ENCODE measurements at regions not wholly inside any gene's neighbourhood (a gene's known extent, or its start where the extent isn't known, plus 50 kb on each side); places are given as distances from the start of the nearest gene placed in this dataset.

GRCh38 chr12:78473561-78473960 lies 391.0 kb upstream of the SYT1 start:
- H3K9me2 ChIP-seq (replicated peaks; ENCODE audit: insufficient read depth): no peaks in the 10 kb centered on the region
- H3K79me2 ChIP-seq: no peaks in the 10 kb centered on the region
- no peak overlapping the region for H3K4me3 ChIP-seq
- no peak overlapping the region for H2AFZ ChIP-seq
- DNase-seq (ENCODE audit: low spot score): no peak
- no peaks in the 10 kb centered on the region for H3K9me3 ChIP-seq (ENCODE audit: low read depth)
- no peak overlapping the region for H3K4me2 ChIP-seq
- H4K20me1 ChIP-seq (ENCODE audit: insufficient read depth, poor library complexity, severe bottlenecking): no peaks in the 10 kb centered on the region
- no peaks in the 10 kb centered on the region for H3K4me1 ChIP-seq (ENCODE audit: insufficient read depth)
- H3K36me3 ChIP-seq (replicated peaks; ENCODE audit: insufficient read depth, low read depth): no peaks in the 10 kb centered on the region
- TF ChIP-seq CTCF (IDR thresholded peaks at IDR 0.05; ENCODE audit: poor library complexity) (no peak), EZH2phosphoT487 (IDR thresholded peaks at IDR 0.05; ENCODE audit: low read depth, severe bottlenecking, unreplicated experiment) (no peak)
- H3K27ac ChIP-seq: no peak overlapping the region
- 86% methylated on average over 4 of the region's 4 CpGs for WGBS (ENCODE audit: low lambda C conversion rate, missing lambda C conversion rate)
- no peaks in the 10 kb centered on the region for H3K27me3 ChIP-seq

- Histone ChIP-seq H3K9me2 (replicated peaks; ENCODE audit: insufficient read depth) (no peaks in the 10 kb centered on the region), H3K27ac (no peak overlapping the region), H4K20me1 (ENCODE audit: insufficient read depth, poor library complexity, severe bottlenecking) (no peaks in the 10 kb centered on the region), H3K36me3 (replicated peaks; ENCODE audit: insufficient read depth, low read depth) (no peaks in the 10 kb centered on the region), H3K79me2 (no peaks in the 10 kb centered on the region), H3K27me3 (no peaks in the 10 kb centered on the region), H3K4me1 (ENCODE audit: insufficient read depth) (no peaks in the 10 kb centered on the region), H2AFZ (no peak overlapping the region), H3K4me2 (no peak overlapping the region), H3K9me3 (ENCODE audit: low read depth) (no peaks in the 10 kb centered on the region), H3K4me3 (no peak overlapping the region)
- TF ChIP-seq EZH2 (IDR thresholded peaks at IDR 0.05; ENCODE audit: borderline replicate concordance) (no peak), CTCF (IDR thresholded peaks at IDR 0.05; ENCODE audit: poor library complexity) (no peak), EZH2phosphoT487 (IDR thresholded peaks at IDR 0.05; ENCODE audit: low read depth, severe bottlenecking, unreplicated experiment) (no peak)
- DNase-seq (ENCODE audit: low spot score): no peak
- WGBS (ENCODE audit: low lambda C conversion rate, missing lambda C conversion rate): 75% methylated on average over 8 of the region's 8 CpGs
Measured at GRCh38 chr12:78483767-78484315, 380.7 kb upstream of the SYT1 start.

- no peaks in the 10 kb centered on the region for H3K4me1 ChIP-seq (ENCODE audit: insufficient read depth)
- H3K9me2 ChIP-seq (replicated peaks; ENCODE audit: insufficient read depth): no peaks in the 10 kb centered on the region
- H3K4me3 ChIP-seq: no peak overlapping the region
- no peaks in the 10 kb centered on the region for H3K79me2 ChIP-seq
- no peak for TF ChIP-seq EZH2 (IDR thresholded peaks at IDR 0.05; ENCODE audit: borderline replicate concordance)
- no peak for TF ChIP-seq EZH2phosphoT487 (IDR thresholded peaks at IDR 0.05; ENCODE audit: low read depth, severe bottlenecking, unreplicated experiment)
- no peak for TF ChIP-seq CTCF (IDR thresholded peaks at IDR 0.05; ENCODE audit: poor library complexity)
- H4K20me1 ChIP-seq (ENCODE audit: insufficient read depth, poor library complexity, severe bottlenecking): no peaks in the 10 kb centered on the region
- no peak overlapping the region for H2AFZ ChIP-seq
- H3K4me2 ChIP-seq: no peak overlapping the region
- no peaks in the 10 kb centered on the region for H3K27me3 ChIP-seq
- no peak for DNase-seq (ENCODE audit: low spot score)
- H3K36me3 ChIP-seq (replicated peaks; ENCODE audit: insufficient read depth, low read depth): no peaks in the 10 kb centered on the region
- WGBS (ENCODE audit: low lambda C conversion rate, missing lambda C conversion rate): 68% methylated on average over 1 of the region's 1 CpG
- H3K9me3 ChIP-seq (ENCODE audit: low read depth): no peaks in the 10 kb centered on the region
- H3K27ac ChIP-seq: no peak overlapping the region
Measured at GRCh38 chr12:78489990-78490389, 374.6 kb upstream of the SYT1 start.

GRCh38 chr12:78490861-78491260 lies 373.7 kb upstream of the SYT1 start:
- no peak for TF ChIP-seq CTCF (IDR thresholded peaks at IDR 0.05; ENCODE audit: poor library complexity)
- TF ChIP-seq EZH2 (IDR thresholded peaks at IDR 0.05; ENCODE audit: borderline replicate concordance): no peak
- TF ChIP-seq EZH2phosphoT487 (IDR thresholded peaks at IDR 0.05; ENCODE audit: low read depth, severe bottlenecking, unreplicated experiment): no peak
- no peak overlapping the region for H3K4me3 ChIP-seq
- WGBS (ENCODE audit: low lambda C conversion rate, missing lambda C conversion rate): 83% methylated on average over 1 of the region's 1 CpG
- no peak overlapping the region for H2AFZ ChIP-seq
- no peak overlapping the region for H3K4me2 ChIP-seq
- H3K36me3 ChIP-seq (replicated peaks; ENCODE audit: insufficient read depth, low read depth): no peaks in the 10 kb centered on the region
- H3K4me1 ChIP-seq (ENCODE audit: insufficient read depth): no peaks in the 10 kb centered on the region
- H4K20me1 ChIP-seq (ENCODE audit: insufficient read depth, poor library complexity, severe bottlenecking): no peaks in the 10 kb centered on the region
- no peaks in the 10 kb centered on the region for H3K79me2 ChIP-seq
- no peaks in the 10 kb centered on the region for H3K9me2 ChIP-seq (replicated peaks; ENCODE audit: insufficient read depth)
- H3K27ac ChIP-seq: no peak overlapping the region
- H3K9me3 ChIP-seq (ENCODE audit: low read depth): no peaks in the 10 kb centered on the region
- no peak for DNase-seq (ENCODE audit: low spot score)
- no peaks in the 10 kb centered on the region for H3K27me3 ChIP-seq

All from hepatocyte (in vitro differentiated cells).